ENCODE measurements at regions not wholly inside any gene's neighbourhood (a gene's known extent, or its start where the extent isn't known, plus 50 kb on each side); places are given as distances from the start of the nearest gene placed in this dataset.

DNA sequence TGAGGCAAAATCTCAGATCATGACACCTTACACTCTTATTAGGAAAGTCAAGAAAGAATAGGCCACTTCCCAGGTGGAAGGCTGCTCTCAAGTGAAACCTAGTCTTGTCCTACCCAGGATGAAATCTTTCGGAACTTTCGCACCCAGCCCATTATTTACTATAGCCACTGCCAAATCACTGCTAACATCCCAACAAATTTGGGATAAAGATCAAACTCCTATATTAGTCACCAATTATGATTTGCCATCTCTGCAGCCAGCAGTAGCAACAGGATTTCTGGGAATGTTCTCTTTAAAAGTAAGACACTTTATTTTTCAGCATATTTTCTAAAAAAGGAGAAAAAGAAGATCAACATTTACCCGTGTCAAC is 224.6 kb downstream of the GAS1 start:
- TF ChIP-seq, protein P1, sequence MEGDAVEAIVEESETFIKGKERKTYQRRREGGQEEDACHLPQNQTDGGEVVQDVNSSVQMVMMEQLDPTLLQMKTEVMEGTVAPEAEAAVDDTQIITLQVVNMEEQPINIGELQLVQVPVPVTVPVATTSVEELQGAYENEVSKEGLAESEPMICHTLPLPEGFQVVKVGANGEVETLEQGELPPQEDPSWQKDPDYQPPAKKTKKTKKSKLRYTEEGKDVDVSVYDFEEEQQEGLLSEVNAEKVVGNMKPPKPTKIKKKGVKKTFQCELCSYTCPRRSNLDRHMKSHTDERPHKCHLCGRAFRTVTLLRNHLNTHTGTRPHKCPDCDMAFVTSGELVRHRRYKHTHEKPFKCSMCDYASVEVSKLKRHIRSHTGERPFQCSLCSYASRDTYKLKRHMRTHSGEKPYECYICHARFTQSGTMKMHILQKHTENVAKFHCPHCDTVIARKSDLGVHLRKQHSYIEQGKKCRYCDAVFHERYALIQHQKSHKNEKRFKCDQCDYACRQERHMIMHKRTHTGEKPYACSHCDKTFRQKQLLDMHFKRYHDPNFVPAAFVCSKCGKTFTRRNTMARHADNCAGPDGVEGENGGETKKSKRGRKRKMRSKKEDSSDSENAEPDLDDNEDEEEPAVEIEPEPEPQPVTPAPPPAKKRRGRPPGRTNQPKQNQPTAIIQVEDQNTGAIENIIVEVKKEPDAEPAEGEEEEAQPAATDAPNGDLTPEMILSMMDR (conservative IDR thresholded peaks at IDR 0.05): no peak
- TF ChIP-seq ZFX (IDR thresholded peaks at IDR 0.05): no peak
